ENCODE measurements at regions not wholly inside any gene's neighbourhood (a gene's known extent, or its start where the extent isn't known, plus 50 kb on each side); places are given as distances from the start of the nearest gene placed in this dataset.

GRCh38 chrX:110408949-110409588 is 50.4 kb downstream of the RTL9 start:
- no peak for DNase-seq

- no peak for DNase-seq
Observed at GRCh38 chrX:110409925-110410324, 51.3 kb downstream of the RTL9 start.

GRCh38 chrX:110410603-110411002 is 52.0 kb downstream of the RTL9 start:
- no peak for DNase-seq

- peak; percentile 48 for DNase-seq
Observed at GRCh38 chrX:110412971-110413726, 54.5 kb downstream of the RTL9 start.

- no peak for DNase-seq
Observed at GRCh38 chrX:110413727-110414124, 55.1 kb downstream of the RTL9 start.

GRCh38 chrX:110414273-110414672 is 55.6 kb downstream of the RTL9 start:
- DNase-seq, result no peak

- no peak for DNase-seq
Observed at GRCh38 chrX:110414679-110415439, 56.2 kb downstream of the RTL9 start.

GRCh38 chrX:110415440-110416170 is 57.0 kb downstream of the RTL9 start:
- DNase-seq, result no peak

- no peak for DNase-seq
Observed at GRCh38 chrX:110417128-110417527, 58.5 kb downstream of the RTL9 start.

GRCh38 chrX:110418316-110419235 is 59.9 kb downstream of the RTL9 start:
- DNase-seq, result peak; percentile 60

- no peak for DNase-seq
Observed at GRCh38 chrX:110419512-110419911, 60.9 kb downstream of the RTL9 start.

- no peak for DNase-seq
Observed at GRCh38 chrX:110420771-110421499, 62.3 kb downstream of the RTL9 start.

GRCh38 chrX:110421500-110422455 is 63.1 kb downstream of the RTL9 start:
- no peak for DNase-seq

- no peak for DNase-seq
Observed at GRCh38 chrX:110425222-110426154, 66.8 kb downstream of the RTL9 start.

GRCh38 chrX:110426155-110426504 is 67.5 kb downstream of the RTL9 start:
- DNase-seq, result no peak

GRCh38 chrX:110427076-110427475 is 68.4 kb downstream of the RTL9 start:
- DNase-seq, result no peak

GRCh38 chrX:110428144-110428543 is 69.5 kb downstream of the RTL9 start:
- DNase-seq, result no peak

GRCh38 chrX:110430293-110431076 is 71.8 kb downstream of the RTL9 start:
- DNase-seq, result no peak
